ENCODE measurements at regions not wholly inside any gene's neighbourhood (a gene's known extent, or its start where the extent isn't known, plus 50 kb on each side); places are given as distances from the start of the nearest gene placed in this dataset.

GRCh38 chr3:140816372-140817195 is 125.1 kb upstream of the SLC25A36 start:
- no peak for DNase-seq

- DNase-seq: no peak
Measured at GRCh38 chr3:140821493-140821892, 120.1 kb upstream of the SLC25A36 start.

GRCh38 chr3:140822401-140823047 is 119.1 kb upstream of the SLC25A36 start:
- DNase-seq: no peak

- DNase-seq: no peak
Measured at GRCh38 chr3:140823106-140823505, 118.5 kb upstream of the SLC25A36 start.

- no peak for DNase-seq
Measured at GRCh38 chr3:140827894-140828293, 113.7 kb upstream of the SLC25A36 start.

GRCh38 chr3:140828585-140828984 is 113.1 kb upstream of the SLC25A36 start:
- DNase-seq: no peak

GRCh38 chr3:140829796-140830195 is 111.8 kb upstream of the SLC25A36 start:
- DNase-seq: no peak

- no peak for DNase-seq
Measured at GRCh38 chr3:140830391-140830790, 111.2 kb upstream of the SLC25A36 start.

GRCh38 chr3:140832883-140833282 is 108.8 kb upstream of the SLC25A36 start:
- DNase-seq: no peak

GRCh38 chr3:140834266-140835037 is 107.2 kb upstream of the SLC25A36 start:
- DNase-seq: no peak

- no peak for DNase-seq
Measured at GRCh38 chr3:140842984-140843649, 98.5 kb upstream of the SLC25A36 start.

GRCh38 chr3:140843656-140844055 is 98.0 kb upstream of the SLC25A36 start:
- DNase-seq: no peak

- DNase-seq: no peak
Measured at GRCh38 chr3:140844072-140844471, 97.6 kb upstream of the SLC25A36 start.

- no peak for DNase-seq
Measured at GRCh38 chr3:140845882-140846281, 95.8 kb upstream of the SLC25A36 start.

GRCh38 chr3:140848666-140849065 is 93.0 kb upstream of the SLC25A36 start:
- DNase-seq: no peak

- no peak for DNase-seq
Measured at GRCh38 chr3:140850210-140850955, 91.3 kb upstream of the SLC25A36 start.

GRCh38 chr3:140854961-140855360 is 86.7 kb upstream of the SLC25A36 start:
- DNase-seq: no peak

- no peak for DNase-seq
Measured at GRCh38 chr3:140856905-140857304, 84.7 kb upstream of the SLC25A36 start.

GRCh38 chr3:140857993-140858392 is 83.6 kb upstream of the SLC25A36 start:
- DNase-seq: no peak

- DNase-seq: no peak
Measured at GRCh38 chr3:140859592-140860336, 81.9 kb upstream of the SLC25A36 start.

- DNase-seq: peak; percentile 56
Measured at GRCh38 chr3:140863580-140864009, 78.0 kb upstream of the SLC25A36 start.
